NCI-H2107 treated with DMSO at 0.1 percent for 48 hours (cell line): ENCODE measurements at regions not wholly inside any gene's neighbourhood (a gene's known extent, or its start where the extent isn't known, plus 50 kb on each side); places are given as distances from the start of the nearest gene placed in this dataset.
"Not testable (repeated sequence)": the region's sequence is repeated elsewhere in the genome, so short reads cannot be mapped to it uniquely, and the experiment has no call there.

Experiments used
- DNase-seq: peaks from one replicate; lab custom pipeline; 2025; ENCODE audit not compliant: unreplicated experiment; lab: John Stamatoyannopoulos, UW

DNA sequence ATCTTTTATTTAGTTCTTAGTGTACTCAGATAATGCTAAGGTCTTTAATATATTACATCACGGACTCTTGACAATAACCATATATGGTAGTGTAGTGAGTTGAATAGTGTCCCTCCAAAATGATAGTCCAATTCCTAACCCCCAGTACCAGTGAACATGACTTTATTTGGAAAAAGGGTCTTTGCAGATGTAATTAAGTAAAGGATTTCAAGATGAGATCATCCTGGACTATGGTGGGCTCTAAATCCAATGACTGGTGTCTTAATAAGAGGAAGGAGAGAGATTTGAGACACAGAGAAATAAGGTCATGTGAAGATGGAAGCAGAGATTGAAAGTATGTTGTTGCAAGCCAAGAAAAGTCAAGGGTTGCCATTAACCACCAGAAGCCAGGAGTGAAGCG lies 236.5 kb upstream of the DIPK2B start:
- no peak for DNase-seq

DNA sequence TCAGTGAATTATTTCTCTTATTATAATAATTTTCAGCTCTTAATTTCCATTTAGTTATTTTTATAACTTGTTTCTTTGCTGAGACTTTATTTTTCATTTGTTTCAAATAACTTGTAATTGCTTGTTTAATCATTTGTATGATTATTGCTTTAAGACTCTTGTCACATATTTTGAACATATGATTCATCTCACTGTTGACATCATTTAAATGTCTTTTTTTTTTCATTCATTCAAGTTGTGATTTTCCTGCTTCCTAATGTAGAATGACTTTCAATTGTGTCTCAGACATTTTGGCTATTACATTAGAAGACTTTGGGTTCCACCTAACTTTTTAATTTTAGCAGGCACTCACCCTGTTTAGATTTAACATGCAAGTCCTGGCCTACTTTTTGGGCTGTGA lies 234.8 kb upstream of the DIPK2B start:
- DNase-seq = no peak

DNA sequence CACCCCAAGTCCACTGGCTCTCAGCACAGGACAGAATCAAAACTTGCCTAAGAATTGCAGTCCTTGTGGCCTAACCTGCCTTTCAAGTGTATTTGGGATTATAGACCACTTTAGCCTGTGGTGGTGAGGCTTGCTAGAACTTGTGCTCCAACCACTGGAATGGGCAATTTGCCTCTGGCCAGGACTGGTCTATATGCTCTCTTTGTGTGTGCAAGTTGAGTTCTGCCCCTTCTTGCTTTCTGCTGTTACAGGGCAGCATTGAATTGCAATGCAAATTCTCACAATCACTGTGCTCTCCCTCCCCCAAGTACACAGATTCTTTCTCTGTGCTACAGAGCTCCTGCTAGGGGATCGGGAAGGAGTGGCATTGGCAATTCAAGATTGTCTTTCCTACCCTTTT lies 233.6 kb upstream of the DIPK2B start:
- no peak for DNase-seq

DNA sequence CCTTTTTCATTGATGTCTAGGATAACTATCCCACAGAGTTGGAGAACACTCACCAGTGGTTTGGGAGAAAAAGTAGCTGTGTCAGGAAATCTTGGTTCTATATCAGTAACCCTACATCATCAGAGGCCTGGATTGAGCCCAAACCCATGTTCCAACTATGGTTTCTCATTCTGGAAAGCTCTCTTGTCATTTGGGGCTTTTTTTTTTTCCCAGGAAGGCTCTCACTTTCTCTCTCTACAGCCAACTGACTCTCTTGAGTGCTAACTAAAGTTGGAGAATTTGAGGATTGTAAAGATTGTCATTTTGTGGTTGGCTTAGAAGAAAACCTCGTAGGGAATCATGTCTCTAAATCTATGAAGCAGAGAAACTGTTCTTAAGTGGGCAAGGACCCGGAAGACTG lies 228.2 kb upstream of the DIPK2B start:
- DNase-seq = no peak

DNA sequence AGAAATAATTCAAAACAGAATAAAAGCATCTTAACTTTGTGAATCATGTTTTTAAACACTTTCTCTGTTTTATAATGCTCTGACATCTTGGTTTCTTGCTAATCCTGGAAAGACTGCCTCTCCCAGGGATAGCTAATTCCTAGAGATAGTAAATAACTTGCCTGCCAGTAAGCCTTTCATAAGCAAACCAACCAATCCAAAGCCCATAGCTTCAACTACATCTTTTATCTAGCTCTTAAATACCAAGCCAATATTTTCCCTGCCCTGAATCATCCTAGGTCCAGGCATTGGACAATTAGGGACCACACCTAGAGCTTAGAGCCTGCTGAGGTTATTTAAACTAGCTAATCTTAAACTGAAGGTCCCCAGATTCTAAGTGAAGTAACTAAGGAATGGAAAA lies 223.7 kb upstream of the DIPK2B start:
- DNase-seq = no peak

DNA sequence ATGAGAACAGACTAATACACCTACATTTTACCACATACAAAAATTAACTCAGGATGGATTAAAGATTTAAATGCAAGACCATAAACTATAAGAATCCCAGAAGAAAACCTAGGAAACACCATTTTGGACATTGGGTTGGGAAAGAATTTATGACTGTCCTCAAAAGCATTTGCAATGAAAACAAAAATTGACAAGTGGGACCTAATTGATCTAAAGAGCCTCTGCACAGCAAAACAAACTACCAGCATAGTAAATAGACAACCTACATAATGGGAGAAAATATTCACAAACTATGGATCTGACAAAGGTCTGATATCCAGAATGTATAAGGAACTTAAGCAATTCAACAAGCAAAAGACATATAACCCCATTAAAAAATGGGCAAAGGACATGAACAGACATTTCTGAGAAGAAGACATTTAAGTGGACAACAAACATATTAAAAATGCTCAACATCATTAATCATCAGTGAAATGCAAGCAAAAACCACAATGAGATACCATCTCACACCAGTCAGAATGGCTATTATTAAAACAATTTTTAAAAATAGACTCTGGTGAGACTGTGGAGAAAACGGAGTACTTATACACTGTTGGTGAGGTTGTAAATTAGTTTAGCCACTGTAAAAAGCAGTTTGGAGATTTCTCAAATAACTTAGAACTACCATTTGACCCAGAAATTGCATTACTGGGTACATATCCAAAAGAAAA lies 221.7 kb upstream of the DIPK2B start:
- DNase-seq = no peak

DNA sequence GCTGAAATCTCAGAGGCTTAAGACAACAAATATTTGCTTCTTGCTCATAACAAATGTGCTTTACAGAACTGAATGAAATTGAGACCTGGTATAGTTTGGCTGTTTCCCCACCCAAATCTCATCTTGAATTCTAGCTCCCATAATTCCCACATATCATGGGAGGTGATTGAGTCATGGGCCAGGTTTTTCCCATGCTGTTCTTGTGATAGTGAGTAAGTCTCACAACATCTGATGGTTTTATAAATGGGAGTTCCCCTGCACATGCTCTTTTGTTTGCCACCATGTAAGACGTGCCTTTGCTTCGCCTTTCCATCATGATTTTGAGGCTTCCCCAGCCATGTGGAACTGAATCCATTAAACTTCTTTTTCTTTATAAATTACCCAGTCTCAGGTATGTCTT lies 221.1 kb upstream of the DIPK2B start:
- DNase-seq = no peak

DNA sequence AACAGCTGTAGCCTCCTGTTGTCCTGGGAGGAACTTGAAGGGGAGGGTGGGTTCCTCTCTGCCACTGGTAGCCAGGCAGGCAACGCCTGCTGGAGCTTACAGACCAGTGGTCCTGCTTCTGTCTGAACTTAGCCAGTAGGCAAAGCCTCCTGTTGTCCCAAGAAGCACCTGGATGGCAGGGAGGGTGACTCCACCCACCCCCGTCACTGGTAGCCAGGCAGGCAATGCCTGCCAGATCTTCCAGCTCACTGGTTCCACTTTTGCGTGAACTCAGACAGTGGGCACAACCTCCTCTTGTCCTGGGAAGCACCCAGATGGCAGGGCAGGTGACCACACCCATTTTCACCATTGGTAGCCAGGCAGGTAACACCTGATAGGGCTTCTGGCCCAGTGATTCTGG lies 203.5 kb upstream of the DIPK2B start:
- DNase-seq = no peak

DNA sequence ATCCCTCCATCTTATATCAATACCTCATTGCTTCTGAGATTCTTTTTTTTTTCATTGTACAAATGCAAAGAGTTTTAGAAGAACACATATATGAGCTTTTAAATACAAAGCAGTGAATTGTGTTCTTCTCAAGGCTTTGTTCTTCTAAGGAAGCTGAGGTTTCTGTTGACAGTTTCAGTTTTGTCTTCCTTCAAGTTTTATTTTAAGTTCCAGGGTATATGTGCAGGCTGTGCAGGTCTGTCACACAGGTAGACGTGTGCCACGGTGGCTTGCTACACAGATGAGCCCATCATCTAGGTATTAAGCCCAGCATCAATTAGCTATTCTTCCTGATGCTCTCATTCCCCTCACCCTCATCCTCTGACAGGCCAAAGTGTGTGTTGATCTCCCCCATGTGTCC lies 201.2 kb upstream of the DIPK2B start:
- no peak for DNase-seq

DNA sequence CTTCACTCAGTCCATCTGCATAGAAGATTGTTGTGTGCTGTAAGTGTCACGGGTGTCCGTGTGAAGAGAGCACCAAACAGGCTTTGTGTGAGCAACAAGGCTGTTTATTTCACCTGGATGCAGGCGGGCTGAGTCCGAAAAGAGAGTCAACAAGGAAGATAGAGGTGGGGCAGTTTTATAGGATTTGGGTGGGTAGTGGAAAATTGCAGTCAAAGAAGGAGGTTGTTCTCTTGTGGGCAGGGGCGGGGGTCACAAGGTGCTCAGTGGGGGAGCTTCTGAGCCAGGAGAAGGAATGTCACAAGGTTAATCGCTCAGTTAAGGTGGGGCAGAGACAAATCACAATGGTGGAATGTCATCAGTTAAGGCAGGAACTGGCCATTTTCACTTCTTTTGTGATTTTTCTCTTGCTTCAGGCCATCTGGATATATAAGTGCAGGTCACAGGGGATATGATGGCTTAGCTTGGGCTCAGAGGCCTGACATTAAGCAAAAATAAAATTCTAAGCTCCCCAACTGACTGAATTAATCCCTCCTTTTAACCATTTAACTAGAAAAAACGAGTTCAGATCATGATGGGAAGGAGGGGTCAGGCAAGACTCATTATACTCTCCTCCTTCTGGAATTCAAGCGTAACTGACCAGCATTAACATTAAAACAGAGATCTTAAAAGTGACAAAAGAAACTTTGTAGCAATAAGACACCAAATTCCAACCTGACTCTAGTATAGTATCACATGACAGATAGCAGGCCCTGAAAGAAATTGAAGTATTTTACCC lies 200.5 kb upstream of the DIPK2B start:
- DNase-seq = not testable (repeated sequence)

DNA sequence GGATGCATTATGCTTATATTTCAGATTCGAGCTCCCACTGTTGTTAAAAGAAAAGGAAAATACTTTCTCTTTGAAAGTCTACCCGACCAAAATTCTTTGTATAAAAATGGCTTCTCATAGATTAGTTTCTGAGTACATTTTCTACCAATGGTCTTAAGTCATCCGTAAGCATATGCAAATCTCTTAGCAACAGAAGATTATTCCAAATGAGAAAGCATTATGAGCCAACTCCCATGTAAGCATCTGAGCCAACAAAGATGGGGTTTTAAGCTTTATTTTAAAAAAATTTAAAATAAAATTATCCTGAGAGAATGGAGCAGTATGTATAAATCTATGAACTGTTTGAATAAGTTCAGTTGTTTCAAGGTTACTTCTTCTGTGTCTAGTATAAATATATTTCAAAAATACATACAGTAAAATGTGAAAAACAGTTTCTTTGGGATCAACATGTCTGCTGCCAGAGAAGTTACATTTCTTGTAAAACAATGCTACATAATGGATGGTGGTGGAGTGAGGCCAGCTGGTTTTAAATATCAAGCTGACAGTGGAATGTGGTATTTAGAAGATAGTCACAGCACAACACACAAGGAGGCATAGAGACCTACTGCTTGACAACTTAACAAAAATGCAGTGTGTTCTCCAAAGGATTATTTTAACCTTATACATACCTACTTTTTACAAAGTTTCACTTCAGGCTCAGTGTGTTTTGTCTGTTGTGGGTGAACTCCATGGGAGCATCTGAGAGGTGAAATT lies 199.5 kb upstream of the DIPK2B start:
- DNase-seq = no peak

DNA sequence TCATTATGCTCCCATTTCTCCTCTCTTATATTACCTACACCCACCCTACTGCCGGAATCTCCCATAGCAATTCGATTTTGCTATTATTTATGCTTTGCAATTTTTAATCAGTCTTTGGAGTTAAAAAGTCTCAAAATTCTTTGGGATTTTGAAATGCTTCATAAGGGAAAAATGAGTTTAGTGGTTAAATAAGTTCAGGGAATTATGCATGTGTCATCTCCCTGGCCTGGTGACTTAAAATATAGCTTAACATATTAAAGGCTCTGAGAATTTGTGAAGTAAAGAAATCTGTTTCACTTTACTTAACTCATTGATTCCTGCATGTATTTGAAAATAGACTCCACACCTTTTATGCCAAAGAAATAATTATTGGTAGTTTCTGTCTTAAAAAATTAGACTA lies 185.1 kb upstream of the DIPK2B start:
- no peak for DNase-seq

DNA sequence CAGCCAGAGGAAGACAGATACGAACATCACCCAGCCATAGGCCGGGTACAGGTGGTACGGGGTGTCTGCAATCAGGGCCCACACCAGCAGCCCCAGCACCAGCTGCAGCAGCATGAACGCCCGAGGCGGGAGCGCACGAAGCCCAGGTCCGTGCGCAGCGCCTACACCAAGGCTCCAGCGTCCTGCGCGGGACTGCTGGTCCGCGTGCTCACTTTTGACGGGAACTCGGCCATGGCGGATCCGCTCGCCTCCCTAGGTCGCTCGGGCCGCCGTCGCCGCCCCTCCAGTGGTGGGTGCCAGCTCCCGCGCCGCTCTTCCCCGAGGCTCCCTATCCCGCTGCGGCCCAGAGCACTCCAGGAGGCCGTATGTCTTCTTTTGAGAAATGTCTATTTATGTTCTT lies 181.2 kb upstream of the DIPK2B start:
- no peak for DNase-seq

DNA sequence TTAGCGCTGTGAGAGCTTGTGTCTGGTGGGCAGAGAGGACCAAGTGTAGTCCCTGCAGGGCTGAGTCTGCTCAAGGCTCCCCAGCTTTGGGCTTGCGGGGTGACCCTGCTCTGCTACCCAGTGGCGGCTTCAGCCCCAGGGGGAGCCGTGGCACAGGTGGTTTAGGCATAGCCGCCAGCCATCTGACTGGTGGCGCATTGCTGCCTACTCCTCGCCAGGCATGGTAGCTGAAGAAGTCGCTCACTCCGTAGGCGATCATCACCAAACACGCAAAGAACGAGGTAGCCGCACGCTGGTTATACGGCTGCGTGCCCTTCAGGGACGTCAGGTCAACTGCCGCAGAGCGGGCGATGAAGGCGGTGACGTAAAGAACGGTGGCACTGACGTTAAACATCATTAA lies 180.7 kb upstream of the DIPK2B start:
- no peak for DNase-seq

DNA sequence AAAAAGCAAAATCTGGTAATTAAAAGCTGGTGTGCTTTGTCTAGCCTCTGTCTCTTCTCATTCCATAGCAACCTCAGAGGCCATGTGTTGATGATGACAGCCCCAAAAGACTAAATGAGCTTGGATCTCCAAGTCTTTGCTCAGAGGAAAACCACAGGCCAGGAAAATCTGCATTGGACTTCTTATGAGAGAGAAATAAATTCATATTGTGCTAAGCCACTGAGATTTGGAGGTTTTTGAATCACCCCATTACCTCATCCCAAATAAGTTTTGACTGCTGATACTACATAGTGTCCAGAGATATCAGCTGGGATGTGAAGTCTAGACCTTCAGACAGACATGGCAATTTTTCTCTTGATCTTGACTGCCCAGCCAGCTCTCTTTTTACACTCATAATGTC lies 178.6 kb upstream of the DIPK2B start:
- no peak for DNase-seq

DNA sequence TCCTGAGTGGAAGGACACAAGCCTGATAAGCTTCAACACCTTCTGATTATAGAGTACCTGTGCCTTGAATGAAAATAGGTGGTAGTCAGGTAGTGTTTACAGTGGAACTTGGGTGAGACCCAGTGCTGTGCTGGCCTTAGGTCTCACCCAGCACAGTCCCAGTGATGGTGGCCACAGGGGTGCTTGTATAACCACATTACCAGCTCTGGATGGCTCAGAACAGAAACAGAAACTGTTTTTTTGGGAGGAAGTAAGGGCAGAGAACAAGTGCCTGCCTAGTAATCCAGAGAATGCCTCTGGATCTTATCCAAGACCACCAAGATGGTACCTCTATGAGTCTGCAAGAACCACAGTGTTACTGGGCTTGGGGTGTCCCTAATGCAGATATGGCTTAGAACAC lies 171.5 kb upstream of the DIPK2B start:
- DNase-seq = no peak

DNA sequence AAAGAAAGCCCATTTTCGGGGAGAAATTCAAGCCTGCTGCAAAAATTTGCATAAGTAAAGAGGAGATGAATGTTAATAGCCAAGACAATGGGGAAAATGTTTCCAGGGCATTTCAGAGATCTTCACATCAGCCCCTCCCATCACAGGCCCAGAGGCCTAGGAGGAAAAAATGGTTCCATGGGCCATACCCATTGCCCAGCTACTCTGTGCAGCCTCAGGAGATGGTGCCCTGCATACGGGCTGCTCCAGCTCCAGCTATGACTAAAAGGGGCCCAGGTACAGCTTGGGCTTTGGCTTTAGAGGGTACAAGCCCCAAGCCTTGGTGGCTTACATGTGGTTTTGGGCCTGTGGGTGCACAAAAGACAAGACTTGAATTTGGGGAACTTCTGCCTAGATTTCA lies 168.0 kb upstream of the DIPK2B start:
- no peak for DNase-seq

DNA sequence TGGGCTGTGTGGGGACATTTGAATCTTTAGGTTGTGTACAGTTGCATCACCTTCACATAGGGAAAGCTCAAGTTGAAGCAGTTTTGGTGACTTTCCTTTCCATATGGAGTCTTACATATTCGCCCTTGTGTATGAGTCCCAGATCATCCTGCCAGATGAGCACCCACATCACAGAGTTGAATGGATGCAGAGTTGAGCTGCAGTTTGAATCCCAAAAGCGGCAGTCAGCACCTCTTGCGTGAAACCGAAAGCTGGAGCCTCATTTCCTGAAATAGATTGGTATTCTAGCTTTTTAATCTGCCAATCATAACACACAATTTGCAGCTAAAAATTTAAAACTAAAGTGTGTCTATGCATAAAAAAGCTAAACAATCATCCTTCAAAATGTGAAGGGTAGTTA lies 162.9 kb upstream of the DIPK2B start:
- DNase-seq = no peak

DNA sequence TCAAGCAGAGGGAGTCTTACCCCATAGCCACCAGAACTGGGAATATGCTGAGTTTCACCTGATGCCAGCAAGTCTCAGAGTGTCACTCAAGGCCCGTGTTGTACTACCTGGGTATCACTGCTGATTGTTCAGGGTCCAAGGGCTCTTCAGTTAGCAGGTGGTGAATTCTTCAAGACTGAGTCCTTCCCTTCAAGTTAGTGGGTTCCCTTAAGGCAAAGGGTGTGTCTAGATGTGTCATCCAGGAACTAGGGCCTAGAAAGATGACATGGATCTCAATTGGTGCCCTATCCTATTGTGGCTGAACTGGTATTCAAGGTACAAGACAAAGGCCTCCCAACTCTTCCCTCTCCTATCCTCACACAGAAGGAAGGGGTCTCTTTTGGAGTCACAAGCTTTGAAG lies 159.9 kb upstream of the DIPK2B start:
- DNase-seq = no peak

DNA sequence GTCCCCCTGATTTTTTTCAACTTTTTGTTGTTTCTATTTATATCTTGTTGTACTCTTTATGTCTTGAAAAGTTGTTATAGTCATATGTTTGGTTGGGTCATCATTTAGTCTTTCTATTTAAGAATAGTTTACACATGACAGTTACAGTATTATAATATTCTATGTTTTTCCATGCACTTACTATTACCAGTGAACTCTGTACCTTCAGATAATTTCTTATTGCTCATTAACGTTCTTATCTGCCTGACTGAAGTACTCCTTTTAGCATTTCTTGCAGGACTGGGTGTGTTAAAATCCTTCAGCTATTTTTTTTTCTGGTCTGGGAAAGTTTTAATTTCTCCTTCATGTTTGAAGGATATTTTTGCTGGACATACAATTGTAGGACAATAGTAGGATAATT lies 157.7 kb upstream of the DIPK2B start:
- DNase-seq = no peak

DNA sequence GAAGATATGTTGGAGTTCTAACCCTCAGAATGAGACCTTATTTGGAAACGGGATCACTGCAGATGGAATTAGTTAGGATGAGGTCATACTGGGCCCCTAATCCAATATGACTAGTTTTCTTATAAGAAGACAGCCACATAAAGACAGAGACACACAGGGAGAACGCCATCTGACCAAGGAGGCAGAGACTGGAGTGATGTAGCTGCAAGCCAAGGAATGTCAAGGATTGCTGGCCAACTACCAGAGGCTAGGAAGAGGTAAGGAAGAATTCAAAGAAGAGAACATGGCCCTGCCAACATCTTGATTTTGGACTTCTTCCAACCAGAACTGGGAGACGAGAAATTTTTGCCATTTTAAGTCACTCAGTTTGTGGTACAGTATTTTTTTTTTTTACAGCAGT lies 152.8 kb upstream of the DIPK2B start:
- no peak for DNase-seq

DNA sequence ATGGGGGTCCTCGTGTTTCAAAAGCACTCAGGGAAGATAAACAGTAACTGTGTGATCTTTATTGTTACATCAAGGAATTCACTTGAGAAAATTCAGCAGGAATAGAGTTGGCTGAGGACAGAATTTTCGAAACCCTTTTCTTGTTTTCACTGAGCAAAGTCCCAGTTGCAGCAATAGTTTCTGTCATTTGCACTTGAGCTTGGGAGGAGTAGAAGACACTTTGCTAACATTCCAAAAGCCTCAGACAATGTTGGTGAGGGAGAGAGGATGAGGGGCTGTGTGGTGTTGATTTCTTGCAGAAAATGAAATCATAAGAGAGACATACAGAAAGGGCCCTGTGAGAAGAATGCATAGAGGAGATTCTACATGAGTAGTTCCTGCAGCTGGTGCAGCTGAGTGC lies 151.9 kb upstream of the DIPK2B start:
- no peak for DNase-seq
